HepG2 (cell line): ENCODE measurements at regions not wholly inside any gene's neighbourhood (a gene's known extent, or its start where the extent isn't known, plus 50 kb on each side); places are given as distances from the start of the nearest gene placed in this dataset.

Experiments
- ATRX ChIP-seq: sonication (generic); formaldehyde crosslinking; IDR thresholded peaks from 2 replicates; pipeline ENCODE4 v1.4.0; 2020; ENCODE audit warnings: missing genetic modification reagents, borderline replicate concordance
- CSRNP1 ChIP-seq: sonication (generic); formaldehyde crosslinking; IDR thresholded peaks from 2 replicates; pipeline ENCODE4 v1.8.1; 2023; ENCODE audit warnings: mild to moderate bottlenecking, missing genetic modification reagents
- EP300 ChIP-seq, 3 experiments: sonication (generic) in 1 of 3; formaldehyde crosslinking in 1 of 3; IDR thresholded peaks; 2 replicates each; pipeline versions ENCODE4 v1.5.1 to v1.6.1; 2011 to 2020; ENCODE audit warnings: low read depth in 2 of 3, low read length in 2 of 3, borderline replicate concordance in 1 of 3, improper control_type of control experiment in 1 of 3, mild to moderate bottlenecking in 1 of 3, missing genetic modification reagents in 1 of 3, moderate library complexity in 1 of 3
- GTF2F1 ChIP-seq: fragments of 150-350 bp; IDR thresholded peaks from 2 replicates; pipeline ENCODE4 v1.6.1; 2014; ENCODE audit warnings: low read length
- HDAC2 ChIP-seq: sonication (generic); formaldehyde crosslinking; IDR thresholded peaks from 2 replicates; pipeline ENCODE4 v1.4.0; 2020; ENCODE audit warnings: missing genetic modification reagents
- MAFK ChIP-seq, 2 experiments: IDR thresholded peaks in 1 of 2; conservative IDR thresholded peaks in 1 of 2; 2 replicates each; pipeline ENCODE4 v1.6.1; 2011; ENCODE audit warnings: improper control_type of control experiment in 2 of 2, low read length in 2 of 2
- ZFX ChIP-seq: sonication (generic); formaldehyde crosslinking; IDR thresholded peaks from 2 replicates; pipeline ENCODE4 v1.4.0; 2020; ENCODE audit warnings: mild to moderate bottlenecking, low read depth, missing genetic modification reagents, moderate library complexity
- ZNF44 ChIP-seq: sonication (generic); formaldehyde crosslinking; IDR thresholded peaks from 2 replicates; pipeline ENCODE4 v1.5.1; 2020; ENCODE audit warnings: mild to moderate bottlenecking, missing genetic modification reagents
- ZNF607 ChIP-seq: sonication (generic); formaldehyde crosslinking; IDR thresholded peaks from 2 replicates; pipeline ENCODE4 v1.5.1; 2020; ENCODE audit warnings: missing genetic modification reagents, mild to moderate bottlenecking, borderline replicate concordance
- TF ChIP-seq, protein P1 (sequence below): sonication (generic); formaldehyde crosslinking; IDR thresholded peaks from 2 replicates; pipeline ENCODE4 v1.5.0; 2020; ENCODE audit warnings: mild to moderate bottlenecking, missing genetic modification reagents, moderate library complexity

DNA sequence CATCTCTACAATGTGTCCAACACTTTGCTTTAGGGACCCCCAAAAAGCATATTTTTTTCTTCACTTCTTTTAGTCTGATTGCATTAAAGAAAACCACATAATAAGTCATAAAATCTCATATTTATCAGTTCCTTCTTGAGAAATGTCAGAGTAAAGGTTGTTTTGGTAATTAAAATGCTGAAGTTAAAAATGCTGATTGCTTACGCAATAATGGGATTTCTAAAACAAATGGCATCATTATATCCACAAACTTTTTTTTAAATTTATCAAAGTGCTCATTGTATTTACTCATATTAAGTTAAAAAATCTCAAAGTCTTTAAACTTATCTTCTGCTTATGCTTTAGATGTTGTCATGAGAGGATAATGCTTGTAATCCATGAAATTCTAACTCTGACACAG lies 737.2 kb upstream of the ARGLU1 start:
- TF ChIP-seq ZFX: no peak
- no peak for TF ChIP-seq MAFK (conservative IDR thresholded peaks at IDR 0.05 in 1 of 2, IDR thresholded peaks at IDR 0.05 in 1 of 2; ENCODE audit: low read length in 2 of 2)
- no peak for TF ChIP-seq ZNF44 (CRISPR knock-in tag)
- TF ChIP-seq ATRX (CRISPR knock-in tag): no peak
- no peak for TF ChIP-seq CSRNP1 (CRISPR knock-in tag)
- TF ChIP-seq ZNF607 (CRISPR knock-in tag): no peak
- TF ChIP-seq, protein P1, sequence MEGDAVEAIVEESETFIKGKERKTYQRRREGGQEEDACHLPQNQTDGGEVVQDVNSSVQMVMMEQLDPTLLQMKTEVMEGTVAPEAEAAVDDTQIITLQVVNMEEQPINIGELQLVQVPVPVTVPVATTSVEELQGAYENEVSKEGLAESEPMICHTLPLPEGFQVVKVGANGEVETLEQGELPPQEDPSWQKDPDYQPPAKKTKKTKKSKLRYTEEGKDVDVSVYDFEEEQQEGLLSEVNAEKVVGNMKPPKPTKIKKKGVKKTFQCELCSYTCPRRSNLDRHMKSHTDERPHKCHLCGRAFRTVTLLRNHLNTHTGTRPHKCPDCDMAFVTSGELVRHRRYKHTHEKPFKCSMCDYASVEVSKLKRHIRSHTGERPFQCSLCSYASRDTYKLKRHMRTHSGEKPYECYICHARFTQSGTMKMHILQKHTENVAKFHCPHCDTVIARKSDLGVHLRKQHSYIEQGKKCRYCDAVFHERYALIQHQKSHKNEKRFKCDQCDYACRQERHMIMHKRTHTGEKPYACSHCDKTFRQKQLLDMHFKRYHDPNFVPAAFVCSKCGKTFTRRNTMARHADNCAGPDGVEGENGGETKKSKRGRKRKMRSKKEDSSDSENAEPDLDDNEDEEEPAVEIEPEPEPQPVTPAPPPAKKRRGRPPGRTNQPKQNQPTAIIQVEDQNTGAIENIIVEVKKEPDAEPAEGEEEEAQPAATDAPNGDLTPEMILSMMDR (CRISPR knock-in tag): no peak
- no peak for TF ChIP-seq HDAC2
- no peak for TF ChIP-seq EP300 (IDR thresholded peaks at IDR 0.05; ENCODE audit: low read depth in 2 of 2, low read length in 2 of 2)
- no peak for TF ChIP-seq EP300 (CRISPR knock-in tag; IDR thresholded peaks at IDR 0.05; ENCODE audit: borderline replicate concordance)
- no peak for TF ChIP-seq GTF2F1
